Peyer's patch (tissue), 4 donors: ENCODE measurements at regions not wholly inside any gene's neighbourhood (a gene's known extent, or its start where the extent isn't known, plus 50 kb on each side); places are given as distances from the start of the nearest gene placed in this dataset.
A peak's percentile ranks its signal among the peaks of the same experiment; 100 is the strongest.

ENCODE experiments used
- DNase-seq, 3 donors: peaks; one replicate each; pipeline ENCODE4 v3.0.0-alpha.2; 2017 to 2019
- H3K27ac ChIP-seq, 4 donors: fragments of 200-600 bp; sonication (generic); one replicate each; pipeline ENCODE4 v1.5.1; 2016 to 2019
- H3K27me3 ChIP-seq, 2 donors: fragments of 200-600 bp; sonication (generic); one replicate each; pipeline ENCODE4 v1.5.1; 2019
- H3K36me3 ChIP-seq, 3 donors: fragments of 200-600 bp; sonication (generic); one replicate each; pipeline ENCODE4 v1.5.1; 2016 to 2019
- H3K4me1 ChIP-seq, 4 donors: fragments of 200-600 bp; sonication (generic); one replicate each; pipeline ENCODE4 v1.5.1; 2016 to 2019
- H3K4me3 ChIP-seq, 4 donors: fragments of 200-600 bp; sonication (generic); 1 replicate in 3 of 4; 2 replicates in 1 of 4; pipeline ENCODE4 v1.5.1; 2016 to 2019; ENCODE audit warnings: mild to moderate bottlenecking in 1 of 4
- H3K9me3 ChIP-seq, 4 donors: fragments of 200-600 bp; sonication (generic); one replicate each; pipeline ENCODE4 v1.5.1; 2016 to 2019; ENCODE audit warnings: mild to moderate bottlenecking in 1 of 4
- CTCF ChIP-seq, 6 experiments: fragments of 450-650 bp in 4 of 6; fragments of 200-600 bp in 2 of 6; sonication (generic) in 1 of 6; IDR thresholded peaks; one replicate each; pipeline ENCODE4 v1.5.1; 2017 to 2019; ENCODE audit warnings: antibody characterized with exemption in 6 of 6, mild to moderate bottlenecking in 3 of 6, moderate library complexity in 1 of 6
- POLR2A ChIP-seq, 2 donors: fragments of 450-650 bp; IDR thresholded peaks; one replicate each; pipeline ENCODE4 v1.5.1; 2017; ENCODE audit warnings: antibody characterized with exemption in 2 of 2, mild to moderate bottlenecking in 2 of 2, moderate library complexity in 2 of 2

- H3K27ac ChIP-seq = no peak overlapping the region
- H3K4me3 ChIP-seq = no peak overlapping the region
- H3K9me3 ChIP-seq = no peaks in the 10 kb centered on the region
- TF ChIP-seq POLR2A (IDR thresholded peaks at IDR 0.05) (no peak), CTCF (IDR thresholded peaks at IDR 0.05) (peak in 5 of 6 experiments; percentile 18 to 49 (median 23))
- no peaks in the 10 kb centered on the region for H3K27me3 ChIP-seq
- no peaks in the 10 kb centered on the region for H3K36me3 ChIP-seq
- H3K4me1 ChIP-seq = no peaks in the 10 kb centered on the region
- DNase-seq = peak in 1 of 3 donors; percentile 48
Observed at GRCh38 chr14:22039938-22040780, 366.5 kb upstream of the OR4E1 start.

GRCh38 chr14:22036541-22037239 is 363.1 kb upstream of the OR4E1 start:
- H3K27ac ChIP-seq = no peak overlapping the region
- H3K27me3 ChIP-seq = no peaks in the 10 kb centered on the region
- no peaks in the 10 kb centered on the region for H3K9me3 ChIP-seq
- H3K36me3 ChIP-seq = no peaks in the 10 kb centered on the region
- H3K4me3 ChIP-seq = no peak overlapping the region
- TF ChIP-seq POLR2A (IDR thresholded peaks at IDR 0.05) (no peak), CTCF (IDR thresholded peaks at IDR 0.05) (no peak)
- H3K4me1 ChIP-seq = no peaks in the 10 kb centered on the region
- DNase-seq = no peak

GRCh38 chr14:22026527-22026926 is 352.9 kb upstream of the OR4E1 start:
- no peak for TF ChIP-seq POLR2A (IDR thresholded peaks at IDR 0.05)
- Histone ChIP-seq H3K27me3 (no peaks in the 10 kb centered on the region), H3K27ac (no peak overlapping the region), H3K4me1 (no peaks in the 10 kb centered on the region), H3K4me3 (no peak overlapping the region), H3K9me3 (no peaks in the 10 kb centered on the region), H3K36me3 (no peaks in the 10 kb centered on the region)
- DNase-seq = no peak

GRCh38 chr14:22025879-22026278 is 352.3 kb upstream of the OR4E1 start:
- no peaks in the 10 kb centered on the region for H3K9me3 ChIP-seq
- no peak overlapping the region for H3K4me3 ChIP-seq
- H3K27me3 ChIP-seq = no peaks in the 10 kb centered on the region
- no peaks in the 10 kb centered on the region for H3K36me3 ChIP-seq
- TF ChIP-seq CTCF (IDR thresholded peaks at IDR 0.05) = no peak
- TF ChIP-seq POLR2A (IDR thresholded peaks at IDR 0.05) = no peak
- DNase-seq = no peak
- H3K27ac ChIP-seq = no peak overlapping the region
- H3K4me1 ChIP-seq = no peaks in the 10 kb centered on the region

GRCh38 chr14:22024137-22024536 is 350.5 kb upstream of the OR4E1 start:
- TF ChIP-seq CTCF (IDR thresholded peaks at IDR 0.05) (no peak), POLR2A (IDR thresholded peaks at IDR 0.05) (no peak)
- Histone ChIP-seq H3K4me3 (no peak overlapping the region), H3K36me3 (no peaks in the 10 kb centered on the region), H3K27me3 (no peaks in the 10 kb centered on the region), H3K4me1 (no peaks in the 10 kb centered on the region), H3K27ac (no peak overlapping the region), H3K9me3 (no peaks in the 10 kb centered on the region)
- DNase-seq = no peak

GRCh38 chr14:22018890-22019289 is 345.3 kb upstream of the OR4E1 start:
- H3K36me3 ChIP-seq = no peaks in the 10 kb centered on the region
- H3K9me3 ChIP-seq = no peaks in the 10 kb centered on the region
- no peaks in the 10 kb centered on the region for H3K4me1 ChIP-seq
- no peak overlapping the region for H3K4me3 ChIP-seq
- TF ChIP-seq POLR2A (IDR thresholded peaks at IDR 0.05) (no peak), CTCF (IDR thresholded peaks at IDR 0.05) (no peak)
- no peak overlapping the region for H3K27ac ChIP-seq
- no peak for DNase-seq
- no peaks in the 10 kb centered on the region for H3K27me3 ChIP-seq
